Lung (tissue), 11 donors: ENCODE measurements at regions not wholly inside any gene's neighbourhood (a gene's known extent, or its start where the extent isn't known, plus 50 kb on each side); places are given as distances from the start of the nearest gene placed in this dataset.

Experiments
- ATAC-seq: fragments of 200-7000 bp; cut with Tn5 transposase; one replicate; pipeline ENCODE4 v1.9.1; 2020; ENCODE audit warnings: moderate number of reproducible peaks; ENCODE audit not compliant: insufficient read depth, low FRiP score
- DNase-seq, 3 donors: peaks; one replicate each; pipeline ENCODE4 v3.0.0-alpha.2; 2013 to 2017
- H3K27ac ChIP-seq, 2 donors: one replicate each; pipeline ENCODE4 v1.5.1; 2013; ENCODE audit warnings: mild to moderate bottlenecking in 2 of 2, moderate library complexity in 2 of 2, control low read depth in 1 of 2, inconsistent platforms in 1 of 2, low read depth in 1 of 2, low read length in 1 of 2
- H3K27me3 ChIP-seq, 3 donors: one replicate each; pipeline ENCODE4 v1.5.1; 2013; ENCODE audit warnings: low read length in 2 of 3; ENCODE audit not compliant: control insufficient read depth in 3 of 3, insufficient read depth in 3 of 3
- H3K36me3 ChIP-seq, 4 donors: one replicate each; pipeline ENCODE4 v1.5.1; 2013; ENCODE audit warnings: low read length in 4 of 4, mild to moderate bottlenecking in 1 of 4, moderate library complexity in 1 of 4; ENCODE audit not compliant: control insufficient read depth in 4 of 4, insufficient read depth in 4 of 4
- H3K4me1 ChIP-seq, 5 donors: one replicate each; pipeline ENCODE4 v1.5.1; 2013; ENCODE audit warnings: low read length in 5 of 5, mild to moderate bottlenecking in 2 of 5, moderate library complexity in 1 of 5; ENCODE audit not compliant: control insufficient read depth in 5 of 5, insufficient read depth in 5 of 5
- H3K4me3 ChIP-seq: one replicate; pipeline ENCODE4 v1.5.1; 2013; ENCODE audit warnings: mild to moderate bottlenecking, control low read depth, moderate library complexity
- H3K9ac ChIP-seq, 2 donors: one replicate each; pipeline ENCODE4 v1.5.1; 2013; ENCODE audit warnings: low read length in 2 of 2, control low read depth in 1 of 2; ENCODE audit not compliant: insufficient read depth in 1 of 2
- H3K9me3 ChIP-seq, 4 donors: one replicate each; pipeline ENCODE4 v1.5.1; 2013; ENCODE audit warnings: low read length in 3 of 4, mild to moderate bottlenecking in 1 of 4, moderate library complexity in 1 of 4; ENCODE audit not compliant: control insufficient read depth in 4 of 4, insufficient read depth in 3 of 4
- WGBS, 2 donors: extraction: QIAGEN DNeasy Blood & Tissue Kit; methylation state at CpG; one replicate each; pipeline ENCODE4 v1.1.7; 2013; 5-methylcytosine and 5-hydroxymethylcytosine counted together
- TF ChIP-seq, protein P1 (sequence below): IDR thresholded peaks from 2 replicates; pipeline ENCODE4 v1.5.1; 2012; ENCODE audit warnings: mild to moderate bottlenecking; ENCODE audit errors: control extremely low read depth, extremely low read depth
- donor health status: control.
- donor health status: control.
- donor health status: Bipolar disorder and iron deficiency.
- donor health status: healthy.
- donor health status: DM: yes; HTN: yes; CAD: no.

DNA sequence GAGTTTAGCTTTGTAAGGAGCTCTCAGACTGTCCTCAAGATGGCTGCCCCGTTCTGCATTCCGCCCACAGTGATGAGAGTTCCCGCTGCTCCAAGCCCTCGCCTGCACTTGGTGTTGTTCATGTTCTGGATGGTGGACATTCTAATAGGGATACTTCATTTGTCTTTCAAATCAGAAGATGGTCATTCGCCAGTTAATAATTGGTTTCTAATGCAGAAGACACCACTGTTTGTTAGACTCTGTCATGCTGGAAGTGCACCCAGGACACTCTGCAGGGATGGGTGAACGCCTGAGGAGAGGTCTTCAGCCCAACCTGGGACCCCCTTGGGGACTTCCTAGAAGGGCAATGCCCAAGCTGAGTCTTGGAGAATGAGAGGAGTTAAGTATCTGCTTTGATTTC lies 836.4 kb downstream of the TBC1D22A start:
- 93 to 94% methylated on average over 6 of the region's 6 CpGs for WGBS, 2 donors
- Histone ChIP-seq H3K36me3 (no peaks in the 10 kb centered on the region), H3K27me3 (peaks cover 0 to 8% (median 0%) of the 10 kb centered on the region in 3 donors), H3K4me1 (peaks cover 0 to 7% (median 0%) of the 10 kb centered on the region in 5 donors), H3K9me3 (peaks cover 0 to 12% (median 1%) of the 10 kb centered on the region in 4 donors), H3K27ac (no peak overlapping the region), H3K4me3 (no peak overlapping the region), H3K9ac (no peak overlapping the region)
- DNase-seq (no peak), ATAC-seq (no peak)
- TF ChIP-seq, protein P1, sequence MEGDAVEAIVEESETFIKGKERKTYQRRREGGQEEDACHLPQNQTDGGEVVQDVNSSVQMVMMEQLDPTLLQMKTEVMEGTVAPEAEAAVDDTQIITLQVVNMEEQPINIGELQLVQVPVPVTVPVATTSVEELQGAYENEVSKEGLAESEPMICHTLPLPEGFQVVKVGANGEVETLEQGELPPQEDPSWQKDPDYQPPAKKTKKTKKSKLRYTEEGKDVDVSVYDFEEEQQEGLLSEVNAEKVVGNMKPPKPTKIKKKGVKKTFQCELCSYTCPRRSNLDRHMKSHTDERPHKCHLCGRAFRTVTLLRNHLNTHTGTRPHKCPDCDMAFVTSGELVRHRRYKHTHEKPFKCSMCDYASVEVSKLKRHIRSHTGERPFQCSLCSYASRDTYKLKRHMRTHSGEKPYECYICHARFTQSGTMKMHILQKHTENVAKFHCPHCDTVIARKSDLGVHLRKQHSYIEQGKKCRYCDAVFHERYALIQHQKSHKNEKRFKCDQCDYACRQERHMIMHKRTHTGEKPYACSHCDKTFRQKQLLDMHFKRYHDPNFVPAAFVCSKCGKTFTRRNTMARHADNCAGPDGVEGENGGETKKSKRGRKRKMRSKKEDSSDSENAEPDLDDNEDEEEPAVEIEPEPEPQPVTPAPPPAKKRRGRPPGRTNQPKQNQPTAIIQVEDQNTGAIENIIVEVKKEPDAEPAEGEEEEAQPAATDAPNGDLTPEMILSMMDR, result no peak

DNA sequence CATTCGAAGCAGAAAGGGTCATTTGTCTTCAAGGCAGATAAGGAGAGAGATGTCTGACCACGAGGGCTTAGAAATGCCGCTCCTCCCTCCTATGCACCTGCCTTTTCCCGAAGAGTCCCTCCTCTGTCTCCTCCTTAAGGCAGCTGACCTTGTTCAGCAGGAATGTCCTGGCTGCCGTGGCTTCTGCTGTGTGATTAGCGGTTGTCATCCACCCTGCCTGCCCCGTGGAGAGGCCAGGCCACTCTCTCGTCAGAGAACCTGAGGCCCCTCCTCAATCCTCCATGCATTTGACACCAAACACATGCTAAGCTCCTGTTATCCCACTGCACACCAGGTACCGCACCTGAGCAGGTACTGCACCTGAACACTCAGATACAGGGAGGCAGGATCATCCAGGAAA lies 834.6 kb downstream of the TBC1D22A start:
- ATAC-seq (no peak), DNase-seq (no peak)
- no peak overlapping the region for H3K27ac ChIP-seq
- WGBS, 2 donors, result 41 to 63% methylated on average over 9 of the region's 9 CpGs
- TF ChIP-seq, protein P1, result no peak
- no peak overlapping the region for H3K4me3 ChIP-seq
- H3K27me3 ChIP-seq, result peaks cover 0 to 8% (median 0%) of the 10 kb centered on the region in 3 donors
- H3K4me1 ChIP-seq, result peaks cover 0 to 7% (median 0%) of the 10 kb centered on the region in 5 donors
- no peak overlapping the region for H3K9ac ChIP-seq
- H3K36me3 ChIP-seq, result no peaks in the 10 kb centered on the region
- peaks cover 0 to 8% (median 0%) of the 10 kb centered on the region in 4 donors for H3K9me3 ChIP-seq

DNA sequence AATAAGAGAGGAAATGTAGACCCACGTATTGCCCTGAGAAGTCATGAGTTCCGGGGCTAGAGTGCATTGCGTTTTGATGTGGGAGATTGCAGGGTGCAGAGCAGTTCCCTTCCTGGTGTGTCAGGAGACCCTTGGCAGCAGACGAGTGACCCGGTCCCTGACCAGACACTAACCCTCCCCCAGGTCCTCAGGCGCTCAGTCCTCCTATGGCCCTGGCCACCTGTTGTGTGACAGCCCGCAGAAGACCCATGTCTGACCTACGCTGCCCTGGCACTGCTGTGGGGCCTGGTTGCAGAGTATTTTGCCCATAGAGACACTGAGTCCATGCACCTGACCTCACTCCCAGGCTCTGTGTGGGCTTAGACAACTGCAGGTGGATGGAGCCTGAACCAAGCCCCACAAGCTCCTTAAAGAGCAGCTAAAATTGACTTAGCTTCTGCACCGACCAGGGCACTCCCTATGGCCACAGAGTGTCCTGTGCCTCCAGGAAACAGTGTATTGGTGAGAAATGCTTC lies 833.8 kb downstream of the TBC1D22A start:
- TF ChIP-seq, protein P1, result no peak
- Histone ChIP-seq H3K9me3 (peaks cover 0 to 8% (median 0%) of the 10 kb centered on the region in 4 donors), H3K36me3 (no peaks in the 10 kb centered on the region), H3K4me1 (peaks cover 0 to 7% (median 0%) of the 10 kb centered on the region in 5 donors), H3K4me3 (no peak overlapping the region), H3K9ac (no peak overlapping the region), H3K27ac (no peak overlapping the region), H3K27me3 (peaks cover 0 to 8% (median 0%) of the 10 kb centered on the region in 3 donors)
- 82% methylated on average over 8 to 9 of the region's 9 CpGs for WGBS, 2 donors
- no peak for DNase-seq
- no peak for ATAC-seq
